SK-N-DZ (cell line): ENCODE measurements at regions not wholly inside any gene's neighbourhood (a gene's known extent, or its start where the extent isn't known, plus 50 kb on each side); places are given as distances from the start of the nearest gene placed in this dataset.
"Not testable (repeated sequence)": the region's sequence is repeated elsewhere in the genome, so short reads cannot be mapped to it uniquely, and the experiment has no call there.

Experiments
- DNase-seq: peaks from one replicate; pipeline ENCODE4 v3.0.0-alpha.2; 2015; ENCODE audit warnings: low spot score

DNA sequence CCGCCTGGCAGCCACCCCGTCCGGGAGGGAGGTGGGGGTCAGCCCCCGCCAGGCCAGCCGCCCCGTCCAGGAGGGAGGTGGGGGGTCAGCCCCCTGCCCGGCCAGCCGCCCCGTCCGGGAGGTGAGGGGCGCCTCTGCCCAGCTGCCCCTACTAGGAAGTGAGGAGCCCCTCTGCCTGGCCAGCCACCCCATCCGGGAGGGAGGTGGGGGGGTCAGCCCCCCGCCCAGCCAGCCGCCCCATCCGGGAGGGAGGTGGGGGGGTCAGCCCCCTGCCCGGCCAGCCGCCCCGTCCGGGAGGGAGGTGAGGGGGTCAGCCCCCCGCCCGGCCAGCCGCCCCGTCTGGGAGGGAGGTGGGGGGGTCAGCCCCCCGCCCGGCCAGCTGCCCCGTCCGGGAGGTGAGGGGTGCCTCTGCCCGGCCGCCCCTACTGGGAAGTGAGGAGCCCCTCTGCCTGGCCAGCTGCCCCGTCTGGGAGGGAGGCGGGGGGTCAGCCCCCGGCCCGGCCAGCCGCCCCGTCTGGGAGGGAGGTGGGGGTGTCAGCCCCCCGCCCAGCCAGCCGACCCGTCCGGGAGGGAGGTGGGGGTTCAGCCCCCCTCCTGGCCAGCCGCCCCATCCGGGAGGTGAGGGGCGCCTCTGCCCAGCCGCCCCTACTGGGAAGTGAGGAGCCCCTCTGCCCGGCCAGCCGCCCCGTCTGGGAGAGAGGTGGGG lies 476.6 kb downstream of the MID1IP1 start:
- DNase-seq: not testable (repeated sequence)

- no peak for DNase-seq
Observed at GRCh38 chrX:39283239-39283638, 482.0 kb downstream of the MID1IP1 start.

- DNase-seq: peak; percentile 44
Observed at GRCh38 chrX:39288592-39288991, 487.3 kb downstream of the MID1IP1 start.

DNA sequence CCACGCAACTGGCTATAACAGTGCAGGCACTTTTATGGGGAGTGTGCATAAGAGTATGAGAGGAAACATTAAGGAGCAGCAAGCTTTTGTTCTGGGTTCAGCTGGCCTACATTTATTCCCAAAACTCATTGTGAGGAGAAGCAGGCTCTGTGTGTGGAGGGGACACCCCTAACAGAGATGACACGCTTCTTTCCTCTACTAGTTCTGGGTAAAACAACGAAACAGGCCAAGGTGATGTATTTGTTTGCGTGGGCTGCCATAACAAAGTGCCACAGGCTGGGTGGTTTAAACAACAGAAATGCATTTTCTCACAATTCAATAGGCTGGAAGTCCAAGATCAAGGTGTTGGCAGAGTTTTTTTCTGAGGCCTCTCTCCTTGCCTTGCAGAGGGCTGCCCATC lies 488.6 kb downstream of the MID1IP1 start:
- DNase-seq: no peak

DNA sequence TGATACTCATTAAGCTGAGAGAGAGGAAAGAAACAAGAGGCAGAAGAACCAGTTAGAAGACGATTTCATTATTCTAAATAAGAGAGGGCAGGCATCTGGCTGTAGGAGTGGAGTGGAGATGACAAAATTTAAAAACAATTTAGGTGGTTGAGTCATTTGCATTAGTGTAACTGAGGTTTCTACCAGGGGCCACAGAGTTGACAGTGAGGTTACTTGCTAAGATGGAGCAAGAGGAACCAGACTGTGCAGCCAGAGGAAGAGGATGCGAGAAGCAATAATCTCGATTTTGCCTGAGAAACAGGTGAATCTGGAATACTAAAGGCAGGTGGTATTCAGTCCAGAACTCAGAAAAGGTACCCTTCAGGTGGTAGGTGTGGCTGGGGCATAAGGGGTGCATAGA lies 491.9 kb downstream of the MID1IP1 start:
- DNase-seq: no peak

- no peak for DNase-seq
Observed at GRCh38 chrX:39296472-39296871, 495.2 kb downstream of the MID1IP1 start.

DNA sequence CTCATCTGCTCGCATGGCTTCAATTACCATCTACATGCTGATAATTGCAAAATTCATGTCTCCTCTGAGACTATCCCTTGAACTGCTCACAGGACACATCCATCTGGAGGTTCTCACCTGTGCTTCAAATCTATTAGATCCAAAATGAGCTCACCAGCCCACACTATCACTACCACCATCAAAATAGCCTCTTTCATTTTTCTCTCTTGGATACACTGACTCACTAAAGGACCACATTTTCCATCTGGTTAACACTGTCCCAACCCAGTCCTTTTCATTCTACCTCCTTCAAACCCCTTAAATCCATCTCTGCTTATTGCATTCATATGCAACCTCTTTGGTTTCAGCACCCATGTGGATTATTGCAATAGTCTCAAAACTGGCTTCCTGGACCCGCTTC lies 497.6 kb downstream of the MID1IP1 start:
- DNase-seq: no peak

DNA sequence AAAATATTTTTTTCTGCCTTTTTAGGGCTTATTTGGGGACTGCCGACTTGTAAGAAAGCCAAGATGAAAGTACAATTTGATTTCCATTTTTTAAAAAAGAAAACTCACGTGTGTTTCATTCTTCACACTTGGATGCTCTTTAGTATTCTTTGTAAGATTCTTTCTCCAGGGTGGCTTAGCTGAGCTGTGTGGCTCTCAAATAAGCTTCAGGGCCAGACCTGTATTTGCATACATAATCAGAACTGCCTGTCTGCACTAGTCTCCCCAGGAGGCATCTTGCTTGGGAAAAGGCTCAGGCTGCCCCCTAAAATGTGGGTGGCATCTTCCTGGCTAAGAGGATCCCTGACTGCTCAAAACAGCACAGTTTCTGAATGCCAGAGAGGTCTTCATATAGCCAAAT lies 498.4 kb downstream of the MID1IP1 start:
- DNase-seq: no peak

DNA sequence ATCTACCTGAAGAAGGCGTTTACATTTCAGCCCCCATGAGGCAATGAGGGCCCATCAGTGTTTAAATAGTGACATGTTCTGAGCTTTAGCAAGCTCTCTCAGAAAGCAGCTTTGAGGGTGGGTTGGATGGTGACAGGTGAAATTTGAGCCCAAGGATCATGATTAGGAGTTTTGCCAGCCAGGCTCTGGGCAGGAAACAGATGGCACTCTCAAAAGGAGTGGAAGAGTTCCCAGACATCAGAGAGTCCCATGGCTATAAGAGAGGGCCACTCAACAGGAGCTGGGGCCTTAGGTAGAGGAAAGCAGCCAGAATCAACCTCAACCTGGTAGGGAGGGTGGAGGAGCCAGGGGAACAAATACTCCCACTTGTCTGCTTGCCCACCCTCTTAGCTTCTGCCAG lies 499.8 kb downstream of the MID1IP1 start:
- DNase-seq: no peak

GRCh38 chrX:39302838-39303237 lies 501.6 kb downstream of the MID1IP1 start:
- no peak for DNase-seq

DNA sequence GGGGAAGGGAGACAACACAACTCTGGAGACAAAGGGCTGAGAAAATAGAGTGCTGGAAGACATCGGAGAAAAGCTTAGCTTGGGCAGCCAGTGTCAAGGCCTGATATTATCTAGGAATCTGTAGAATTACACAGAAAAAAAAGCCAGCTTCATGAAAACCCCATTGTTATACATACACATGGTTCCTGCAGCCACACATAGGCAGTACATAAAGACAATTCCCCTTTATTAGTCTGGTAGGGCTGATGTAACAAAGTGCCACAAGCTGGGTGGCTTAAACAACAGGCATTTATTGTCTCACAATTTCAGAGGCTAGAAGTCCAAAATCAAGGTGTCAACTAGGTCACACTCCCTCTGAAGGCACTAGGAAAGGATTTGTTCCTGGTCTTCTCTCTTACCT lies 503.5 kb downstream of the MID1IP1 start:
- DNase-seq: no peak

DNA sequence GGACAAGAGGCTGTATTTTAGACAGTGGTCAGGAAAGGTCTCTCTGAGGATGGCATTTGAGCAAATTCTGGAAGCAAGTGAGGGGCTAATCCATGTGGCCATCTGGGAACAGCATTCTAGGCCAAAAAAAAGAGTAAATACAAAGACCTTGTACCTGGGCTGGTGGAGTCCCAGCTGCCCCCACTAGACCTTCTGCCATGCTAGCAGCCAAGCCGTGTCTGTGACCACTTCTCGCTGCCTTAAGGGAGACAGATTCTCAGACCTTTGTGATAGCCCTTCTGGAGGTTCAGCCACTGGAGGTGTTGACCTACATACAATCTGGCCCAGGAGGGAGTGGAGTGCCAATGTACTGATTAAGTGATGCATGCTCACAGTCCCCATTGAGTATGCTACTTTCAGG lies 506.2 kb downstream of the MID1IP1 start:
- DNase-seq: no peak

GRCh38 chrX:39308126-39308525 lies 506.9 kb downstream of the MID1IP1 start:
- DNase-seq: no peak

GRCh38 chrX:39309018-39309635 lies 507.9 kb downstream of the MID1IP1 start:
- DNase-seq: no peak

- DNase-seq: peak; percentile 52
Observed at GRCh38 chrX:39309721-39310152, 508.5 kb downstream of the MID1IP1 start.

DNA sequence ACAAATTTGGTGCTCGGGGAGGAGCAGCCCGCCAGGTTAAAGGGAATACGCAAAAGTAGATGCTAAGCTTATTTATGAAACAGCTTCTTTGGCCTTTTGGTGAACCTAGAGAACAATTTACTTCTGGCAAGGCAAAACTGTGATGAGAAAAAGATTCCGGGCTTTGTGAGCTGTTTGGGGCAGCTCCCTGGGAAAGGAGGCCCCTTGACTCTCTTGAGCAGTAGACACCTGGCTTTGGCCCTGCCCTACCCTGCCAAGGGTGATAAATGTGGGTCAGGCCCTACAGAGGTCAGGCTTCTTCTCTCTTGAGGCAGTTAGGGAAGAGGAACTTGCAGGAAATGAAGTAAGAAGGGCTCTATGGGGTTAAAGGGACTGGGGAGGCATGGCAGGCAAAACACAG lies 509.6 kb downstream of the MID1IP1 start:
- DNase-seq: no peak

DNA sequence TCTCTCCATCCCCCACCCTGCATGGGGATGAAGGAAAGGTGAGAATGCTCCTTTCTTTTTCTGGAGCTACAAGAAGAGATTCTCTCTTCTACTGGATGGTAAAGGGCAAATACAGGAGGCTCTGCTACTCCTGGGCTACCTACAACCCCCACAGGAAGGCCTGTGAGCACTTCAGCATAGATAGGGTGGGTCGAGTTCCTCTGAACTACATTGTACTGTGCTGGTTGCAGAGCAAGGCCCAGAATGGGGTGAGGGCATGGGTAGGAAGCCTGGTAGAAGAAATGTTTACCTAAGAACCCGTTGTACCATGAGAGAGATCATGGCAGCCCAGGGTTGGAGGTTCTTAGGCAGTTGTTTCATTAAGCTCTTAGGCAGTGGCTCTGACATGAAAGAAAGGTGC lies 510.4 kb downstream of the MID1IP1 start:
- DNase-seq: no peak

DNA sequence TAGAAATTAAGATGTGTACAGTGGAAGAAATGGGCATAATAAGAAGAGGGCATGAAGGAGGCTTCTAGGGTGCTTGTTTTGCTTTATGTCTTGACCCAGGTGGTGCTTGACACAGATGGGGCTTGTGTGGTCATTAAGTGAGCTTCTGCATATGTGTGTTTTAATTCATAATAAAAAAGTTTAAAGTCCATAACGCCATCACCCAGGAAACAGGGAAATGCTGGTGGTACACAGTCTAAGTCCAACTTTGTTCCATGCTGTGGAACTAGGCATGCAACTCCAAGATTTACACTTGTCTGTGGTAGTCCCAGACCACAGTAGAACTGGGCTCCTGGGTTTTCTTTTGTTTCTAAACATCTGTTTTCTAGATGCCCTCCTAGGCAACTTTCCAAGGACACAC lies 511.9 kb downstream of the MID1IP1 start:
- no peak for DNase-seq

GRCh38 chrX:39318506-39319343 lies 517.5 kb downstream of the MID1IP1 start:
- no peak for DNase-seq

- DNase-seq: no peak
Observed at GRCh38 chrX:39320165-39320564, 518.9 kb downstream of the MID1IP1 start.

DNA sequence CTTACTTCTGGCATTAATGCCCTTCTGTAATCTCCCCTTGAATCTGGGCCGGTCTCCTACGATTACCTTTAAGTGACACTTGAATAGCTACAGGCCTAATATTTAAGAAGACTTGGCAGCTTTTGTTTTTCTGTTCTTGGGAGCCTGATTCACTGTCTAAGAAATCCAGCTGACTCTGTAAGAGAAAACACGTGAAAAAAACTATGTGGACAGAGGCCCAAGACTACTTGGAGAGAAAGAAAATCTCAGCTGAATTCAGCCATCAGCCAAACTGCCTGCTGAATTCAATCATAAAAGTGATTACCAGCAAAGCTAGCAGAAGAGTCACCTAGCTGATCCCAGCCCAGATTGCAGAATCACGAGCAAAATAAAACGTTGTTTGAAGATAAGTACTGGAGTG lies 521.2 kb downstream of the MID1IP1 start:
- DNase-seq: peak; percentile 11

- DNase-seq: no peak
Observed at GRCh38 chrX:39324233-39324930, 523.1 kb downstream of the MID1IP1 start.
